HG03045 (cell line): ENCODE measurements at regions not wholly inside any gene's neighbourhood (a gene's known extent, or its start where the extent isn't known, plus 50 kb on each side); places are given as distances from the start of the nearest gene placed in this dataset.

ENCODE experiments used
- ATAC-seq: cut with Tn5 transposase; IDR thresholded peaks from one replicate; pipeline ENCODE4 v1.9.1; 2021; ENCODE audit warnings: mild to moderate bottlenecking, moderate library complexity; ENCODE audit not compliant: unreplicated experiment

DNA sequence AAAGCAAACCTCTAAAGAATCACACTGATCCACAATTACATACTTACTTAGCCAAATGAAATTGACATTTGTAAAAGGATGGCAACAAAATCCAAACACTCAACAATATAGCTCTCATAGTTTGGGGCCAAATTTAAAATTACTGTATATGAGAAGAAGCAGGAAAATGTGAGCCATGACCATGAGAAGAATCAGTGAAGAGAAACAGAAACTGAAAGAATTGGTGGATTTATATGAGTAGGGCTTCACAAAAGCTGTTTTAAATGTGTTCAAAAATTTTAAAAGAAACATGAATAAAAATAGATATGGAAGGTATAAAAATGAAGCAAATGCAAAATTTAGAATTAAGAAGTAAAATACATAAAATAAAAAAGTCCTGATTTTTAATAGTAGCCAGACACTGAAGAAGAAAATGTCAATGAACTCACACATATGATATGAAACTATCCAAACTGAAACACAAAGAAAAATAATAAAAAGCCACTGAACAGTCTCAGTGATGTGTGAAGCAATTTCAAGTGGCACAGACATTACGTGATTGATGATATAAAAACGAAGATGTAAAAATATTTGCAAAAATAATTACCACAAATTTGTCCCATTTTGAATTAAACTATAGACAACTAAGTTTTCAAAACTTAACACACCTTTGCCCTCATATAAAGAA, 87.9 kb upstream of the MDGA2 start:
- no peak for ATAC-seq

DNA sequence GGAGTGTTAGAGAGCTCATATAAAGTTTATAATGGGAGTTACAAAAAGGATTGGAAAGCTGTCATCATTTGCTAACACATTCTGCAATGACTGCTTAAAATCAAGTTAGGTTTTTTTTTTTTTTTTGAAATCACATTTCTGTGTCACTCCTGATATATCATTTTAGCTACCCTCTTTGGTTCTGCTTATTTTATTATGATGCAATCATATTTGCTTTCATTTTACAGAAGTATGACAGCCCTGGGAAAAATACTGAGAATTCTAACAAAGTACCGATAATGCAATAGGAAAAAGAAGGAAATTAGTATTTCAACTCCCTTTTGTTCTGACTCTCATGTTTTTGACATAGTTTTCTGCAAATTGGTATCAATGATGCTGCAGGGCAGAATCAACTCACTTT, 71.6 kb upstream of the MDGA2 start:
- no peak for ATAC-seq

DNA sequence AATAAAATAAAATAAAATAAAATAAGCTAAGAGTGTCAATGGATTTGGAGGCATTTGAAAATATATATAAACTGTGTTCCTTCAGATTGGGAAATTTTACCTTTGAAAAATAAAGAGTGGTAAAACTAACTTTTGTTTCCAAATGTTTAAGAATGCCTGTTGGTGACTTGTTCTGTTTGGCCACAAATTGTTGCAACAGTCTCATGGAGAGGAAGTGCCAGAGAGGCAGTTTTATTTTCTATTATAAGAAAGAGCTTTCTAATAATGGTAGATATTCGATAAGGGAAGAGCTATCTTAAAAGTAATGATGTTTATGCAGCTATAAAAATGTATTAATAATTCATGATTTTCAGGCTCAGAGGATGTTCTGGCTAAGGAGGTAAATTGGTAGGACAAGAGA, 68.8 kb upstream of the MDGA2 start:
- ATAC-seq, result no peak

DNA sequence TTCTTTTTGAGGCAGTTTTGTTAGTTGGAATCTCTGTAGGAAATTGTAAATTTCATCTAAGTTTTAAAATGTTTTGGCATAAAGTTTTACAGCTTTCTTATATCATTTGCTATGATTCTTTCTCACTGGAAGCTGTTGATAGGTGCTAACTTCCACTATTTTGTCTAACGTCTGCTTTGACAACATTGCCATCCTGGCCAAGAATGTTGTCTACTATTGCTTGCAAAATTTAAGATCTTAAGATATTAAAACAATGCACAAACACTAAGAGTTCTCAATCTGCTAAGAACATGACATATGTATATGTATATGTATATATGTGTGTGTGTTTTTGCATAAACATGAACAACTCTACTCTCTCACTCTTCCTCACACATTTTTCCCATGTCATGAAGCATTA, 64.1 kb upstream of the MDGA2 start:
- ATAC-seq, result no peak

DNA sequence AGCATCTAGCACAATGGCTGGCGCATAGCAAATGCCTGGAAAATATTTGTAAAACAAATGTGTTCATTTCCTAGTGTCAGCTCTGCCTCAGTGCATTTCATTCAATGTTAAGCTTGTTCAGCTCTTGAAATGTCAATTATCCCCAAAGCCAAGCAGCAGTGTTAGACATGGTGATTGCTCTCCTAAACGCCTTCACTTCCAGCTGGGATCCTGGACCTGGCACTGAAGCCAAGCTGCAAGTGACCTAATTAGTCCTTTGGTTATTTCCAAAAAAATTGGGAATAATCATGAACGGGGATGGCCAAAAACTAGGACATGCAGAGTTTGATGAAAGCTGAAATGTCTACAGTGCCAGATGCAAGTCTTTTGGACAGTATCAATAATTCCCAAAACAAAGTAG, 54.9 kb upstream of the MDGA2 start:
- no peak for ATAC-seq
